Smooth muscle cell (in vitro differentiated cells): ENCODE measurements at regions not wholly inside any gene's neighbourhood (a gene's known extent, or its start where the extent isn't known, plus 50 kb on each side); places are given as distances from the start of the nearest gene placed in this dataset.
A peak's percentile ranks its signal among the peaks of the same experiment; 100 is the strongest.

Source experiments
- DNase-seq: peaks from one replicate; lab custom pipeline; 2025; ENCODE audit not compliant: unreplicated experiment; lab: John Stamatoyannopoulos, UW
- H2AFZ ChIP-seq: fragments of 200-600 bp; sonication (generic); 2 replicates; pipeline ENCODE4 v1.6.0; 2016; ENCODE audit warnings: antibody characterized with exemption, low read depth, mild to moderate bottlenecking
- H3F3A ChIP-seq: fragments of 200-600 bp; sonication (generic); 2 replicates; pipeline ENCODE4 v1.6.0; 2017; ENCODE audit warnings: antibody characterized with exemption, low read depth
- H3K27ac ChIP-seq: fragments of 200-600 bp; sonication (generic); 2 replicates; pipeline ENCODE4 v1.5.1; 2016; ENCODE audit warnings: low read depth, mild to moderate bottlenecking
- H3K27me3 ChIP-seq: fragments of 200-600 bp; sonication (generic); 2 replicates; pipeline ENCODE4 v1.6.1; 2016; ENCODE audit warnings: low read depth, mild to moderate bottlenecking
- H3K36me3 ChIP-seq: fragments of 200-600 bp; sonication (generic); 2 replicates; pipeline ENCODE4 v1.5.1; 2016; ENCODE audit warnings: low read depth
- H3K4me1 ChIP-seq: fragments of 200-600 bp; sonication (generic); 2 replicates; pipeline ENCODE4 v1.5.1; 2016; ENCODE audit warnings: low read depth
- H3K4me2 ChIP-seq: fragments of 200-600 bp; sonication (generic); 2 replicates; pipeline ENCODE4 v1.6.0; 2016; ENCODE audit warnings: mild to moderate bottlenecking
- H3K4me3 ChIP-seq: fragments of 200-600 bp; sonication (generic); 2 replicates; pipeline ENCODE4 v1.5.1; 2016; ENCODE audit warnings: mild to moderate bottlenecking
- H3K79me2 ChIP-seq: fragments of 200-600 bp; sonication (generic); 2 replicates; pipeline ENCODE4 v1.6.0; 2016; ENCODE audit warnings: low read depth, mild to moderate bottlenecking
- H3K9ac ChIP-seq: fragments of 200-600 bp; sonication (generic); 2 replicates; pipeline ENCODE4 v1.6.0; 2016; ENCODE audit warnings: low read depth
- H3K9me3 ChIP-seq: fragments of 200-600 bp; sonication (generic); replicated peaks from 2 replicates; pipeline ENCODE4 v1.5.1; 2016; ENCODE audit warnings: low read depth
- H4K20me1 ChIP-seq: fragments of 200-600 bp; sonication (generic); 2 replicates; pipeline ENCODE4 v1.6.0; 2016; ENCODE audit warnings: low read depth
- CTCF ChIP-seq: fragments of 200-600 bp; sonication (generic); IDR thresholded peaks from 2 replicates; pipeline ENCODE4 v1.5.1; 2017; ENCODE audit warnings: borderline replicate concordance, mild to moderate bottlenecking, antibody characterized with exemption; ENCODE audit not compliant: insufficient read depth, poor library complexity, severe bottlenecking
- WGBS: methylation state at CpG from one replicate; pipeline ENCODE4 v1.1.7; 2016; ENCODE audit warnings: low lambda C conversion rate; 5-methylcytosine and 5-hydroxymethylcytosine counted together

- Histone ChIP-seq H3K9me3 (no peaks in the 10 kb centered on the region), H2AFZ (no peak overlapping the region), H4K20me1 (no peaks in the 10 kb centered on the region), H3K4me1 (peaks cover 31% of the 10 kb centered on the region), H3K4me3 (no peak overlapping the region), H3K9ac (no peak overlapping the region), H3K27me3 (no peaks in the 10 kb centered on the region), H3K36me3 (no peaks in the 10 kb centered on the region), H3K79me2 (no peaks in the 10 kb centered on the region), H3F3A (no peaks in the 10 kb centered on the region), H3K4me2 (no peak overlapping the region), H3K27ac (no peak overlapping the region)
- no peak for DNase-seq
- TF ChIP-seq CTCF = peak; percentile 4
- 82% methylated on average over 9 of the region's 9 CpGs for WGBS
Measured at GRCh38 chr3:25297667-25298585, 130.1 kb upstream of the RARB start.

DNA sequence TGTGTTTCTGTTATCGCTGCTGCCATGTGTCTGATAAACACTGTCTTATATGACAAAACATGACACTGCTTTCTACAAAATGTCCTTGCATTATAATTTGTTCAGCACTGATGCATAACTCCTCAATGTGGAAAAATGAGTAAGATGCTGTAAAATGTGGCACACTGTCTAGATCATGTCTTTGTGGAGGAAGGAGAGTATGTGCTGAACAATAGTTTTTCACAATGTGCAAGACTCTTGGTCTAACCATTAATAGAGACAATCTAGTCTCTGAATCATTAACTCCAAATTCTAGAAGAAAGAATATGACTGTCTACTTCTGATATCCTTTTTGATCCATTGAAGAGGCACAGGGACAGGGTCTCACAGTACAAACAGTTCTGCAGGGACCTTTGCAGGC, 127.9 kb upstream of the RARB start:
- Histone ChIP-seq H3K36me3 (no peaks in the 10 kb centered on the region), H3K9me3 (no peaks in the 10 kb centered on the region), H3K9ac (no peak overlapping the region), H3K27me3 (no peaks in the 10 kb centered on the region), H3K4me1 (peaks cover 13% of the 10 kb centered on the region), H2AFZ (no peak overlapping the region), H3K79me2 (no peaks in the 10 kb centered on the region), H3K27ac (peak overlapping the region; percentile 20), H4K20me1 (no peaks in the 10 kb centered on the region), H3K4me3 (no peak overlapping the region), H3F3A (no peaks in the 10 kb centered on the region), H3K4me2 (no peak overlapping the region)
- DNase-seq = no peak
- no peak for TF ChIP-seq CTCF
- WGBS = 94% methylated on average over 1 of the region's 1 CpG

GRCh38 chr3:25304916-25305315, 123.1 kb upstream of the RARB start:
- Histone ChIP-seq H3K4me2 (no peak overlapping the region), H3K36me3 (no peaks in the 10 kb centered on the region), H3F3A (no peaks in the 10 kb centered on the region), H3K27me3 (no peaks in the 10 kb centered on the region), H3K79me2 (no peaks in the 10 kb centered on the region), H4K20me1 (no peaks in the 10 kb centered on the region), H3K9me3 (no peaks in the 10 kb centered on the region), H3K9ac (no peak overlapping the region), H3K27ac (no peak overlapping the region), H2AFZ (no peak overlapping the region), H3K4me1 (no peaks in the 10 kb centered on the region), H3K4me3 (no peak overlapping the region)
- DNase-seq = no peak
- no peak for TF ChIP-seq CTCF
- WGBS = 90% methylated on average over 2 of the region's 2 CpGs

GRCh38 chr3:25306066-25306465, 122.0 kb upstream of the RARB start:
- no peak for DNase-seq
- no peak overlapping the region for H3K9ac ChIP-seq
- no peak overlapping the region for H3K4me2 ChIP-seq
- no peaks in the 10 kb centered on the region for H3K9me3 ChIP-seq
- H3K4me3 ChIP-seq = no peak overlapping the region
- WGBS = 89% methylated on average over 5 of the region's 5 CpGs
- no peaks in the 10 kb centered on the region for H4K20me1 ChIP-seq
- no peaks in the 10 kb centered on the region for H3K4me1 ChIP-seq
- H3F3A ChIP-seq = no peaks in the 10 kb centered on the region
- no peaks in the 10 kb centered on the region for H3K79me2 ChIP-seq
- no peak overlapping the region for H3K27ac ChIP-seq
- H3K27me3 ChIP-seq = no peaks in the 10 kb centered on the region
- no peaks in the 10 kb centered on the region for H3K36me3 ChIP-seq
- TF ChIP-seq CTCF = no peak
- no peak overlapping the region for H2AFZ ChIP-seq
